HG02588 (cell line): ENCODE measurements at regions not wholly inside any gene's neighbourhood (a gene's known extent, or its start where the extent isn't known, plus 50 kb on each side); places are given as distances from the start of the nearest gene placed in this dataset.
"Not testable (repeated sequence)": the region's sequence is repeated elsewhere in the genome, so short reads cannot be mapped to it uniquely, and the experiment has no call there.

Experiments
- ATAC-seq: cut with Tn5 transposase; IDR thresholded peaks from one replicate; pipeline ENCODE4 v1.9.1; 2021; ENCODE audit warnings: mild to moderate bottlenecking, moderate library complexity; ENCODE audit not compliant: unreplicated experiment

GRCh38 chr7:47093320-47094234 lies 488.3 kb downstream of the TNS3 start:
- ATAC-seq: no peak

GRCh38 chr7:47092336-47092735 lies 489.6 kb downstream of the TNS3 start:
- ATAC-seq: no peak

DNA sequence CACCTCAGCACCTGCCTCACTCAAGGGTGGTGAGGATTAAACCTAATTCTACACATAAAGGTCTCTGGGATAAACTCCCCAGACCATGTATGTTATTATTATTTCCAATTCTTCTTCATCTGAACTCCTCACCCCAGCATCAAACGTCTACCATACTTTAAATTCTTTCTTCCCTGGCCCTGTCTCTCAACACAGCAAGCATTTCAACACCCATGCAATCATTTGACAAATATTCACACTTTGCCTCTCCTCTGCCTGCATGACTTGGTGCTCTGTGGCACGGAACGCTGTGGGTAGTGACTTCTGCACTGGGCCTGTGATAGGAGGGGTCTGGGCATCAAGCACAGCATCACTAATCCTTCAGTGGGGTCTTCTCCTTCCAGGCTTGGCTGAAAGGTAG lies 490.8 kb downstream of the TNS3 start:
- ATAC-seq: no peak

DNA sequence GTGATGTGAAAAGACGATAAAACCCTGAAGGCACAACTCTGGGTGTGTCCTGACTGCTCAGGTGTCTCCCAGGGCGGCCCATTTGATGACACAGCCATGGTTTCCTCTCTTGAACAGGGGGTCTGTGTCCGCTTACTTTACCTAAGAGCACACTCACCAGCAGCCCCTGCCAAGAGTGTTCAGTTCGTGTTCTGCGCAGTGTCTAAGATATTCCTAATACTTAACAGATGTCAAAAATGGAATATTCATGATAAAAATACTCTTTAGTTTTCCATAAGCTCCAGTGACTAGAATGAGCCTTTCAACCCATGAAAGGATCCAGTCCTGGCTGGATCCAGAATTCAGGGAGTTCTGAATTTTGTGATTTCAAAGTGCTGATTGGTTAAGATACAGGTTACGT lies 492.4 kb downstream of the TNS3 start:
- ATAC-seq: no peak

DNA sequence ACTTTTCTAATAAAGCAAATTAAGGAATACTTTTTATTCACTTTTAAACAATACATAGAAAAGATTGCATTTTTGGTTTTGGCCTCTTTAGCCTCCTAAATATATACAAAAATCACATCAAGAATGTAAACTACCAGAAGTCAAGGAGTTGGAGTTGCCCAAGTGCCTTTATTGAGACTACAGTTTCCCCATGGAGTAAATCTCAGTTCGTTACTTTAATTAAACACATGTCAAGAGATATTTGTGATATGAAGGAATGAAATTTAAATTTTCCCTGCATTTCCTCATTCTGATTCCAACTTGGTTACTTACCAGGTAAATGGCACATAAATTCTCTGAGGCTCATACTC lies 492.9 kb downstream of the TNS3 start:
- no peak for ATAC-seq

GRCh38 chr7:47088329-47089067 lies 493.4 kb downstream of the TNS3 start:
- ATAC-seq: peak; percentile 70

GRCh38 chr7:47087866-47088265 lies 494.0 kb downstream of the TNS3 start:
- no peak for ATAC-seq

DNA sequence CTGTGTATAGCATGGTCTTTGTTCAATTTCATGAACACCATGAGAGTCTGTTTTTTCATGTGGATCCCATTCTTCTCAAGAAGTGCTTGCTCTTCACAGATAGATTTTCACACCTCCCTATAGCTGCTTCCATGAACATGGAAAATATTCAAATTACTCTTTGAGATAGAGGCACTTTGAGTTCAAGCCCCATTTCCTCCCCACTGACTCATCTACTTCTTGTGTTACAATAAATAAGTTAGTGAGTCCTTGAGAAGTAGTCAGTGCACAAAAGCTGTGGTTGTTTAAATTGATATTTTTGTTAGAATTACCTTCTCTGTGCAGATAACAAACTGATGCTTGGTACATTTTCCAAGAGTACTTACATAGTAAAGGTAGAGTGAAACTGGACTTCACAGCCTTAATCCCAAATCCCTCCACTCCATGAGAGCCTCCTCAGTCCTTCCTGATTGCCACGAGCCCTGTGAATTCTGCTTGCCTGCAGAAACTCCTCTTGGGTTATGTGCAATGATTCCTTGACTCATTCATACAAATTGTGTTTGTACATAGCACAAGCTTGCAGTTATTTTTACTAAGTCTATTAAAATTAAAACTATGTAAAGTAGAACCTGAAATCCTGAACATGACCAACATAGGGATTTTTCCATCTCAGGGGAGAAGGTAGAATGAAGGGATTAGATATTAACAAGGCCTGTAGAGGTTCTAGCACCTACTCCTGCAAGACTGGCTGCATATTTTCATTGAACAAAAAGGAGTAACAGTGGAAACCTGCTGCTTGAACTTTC lies 496.2 kb downstream of the TNS3 start:
- ATAC-seq: no peak

DNA sequence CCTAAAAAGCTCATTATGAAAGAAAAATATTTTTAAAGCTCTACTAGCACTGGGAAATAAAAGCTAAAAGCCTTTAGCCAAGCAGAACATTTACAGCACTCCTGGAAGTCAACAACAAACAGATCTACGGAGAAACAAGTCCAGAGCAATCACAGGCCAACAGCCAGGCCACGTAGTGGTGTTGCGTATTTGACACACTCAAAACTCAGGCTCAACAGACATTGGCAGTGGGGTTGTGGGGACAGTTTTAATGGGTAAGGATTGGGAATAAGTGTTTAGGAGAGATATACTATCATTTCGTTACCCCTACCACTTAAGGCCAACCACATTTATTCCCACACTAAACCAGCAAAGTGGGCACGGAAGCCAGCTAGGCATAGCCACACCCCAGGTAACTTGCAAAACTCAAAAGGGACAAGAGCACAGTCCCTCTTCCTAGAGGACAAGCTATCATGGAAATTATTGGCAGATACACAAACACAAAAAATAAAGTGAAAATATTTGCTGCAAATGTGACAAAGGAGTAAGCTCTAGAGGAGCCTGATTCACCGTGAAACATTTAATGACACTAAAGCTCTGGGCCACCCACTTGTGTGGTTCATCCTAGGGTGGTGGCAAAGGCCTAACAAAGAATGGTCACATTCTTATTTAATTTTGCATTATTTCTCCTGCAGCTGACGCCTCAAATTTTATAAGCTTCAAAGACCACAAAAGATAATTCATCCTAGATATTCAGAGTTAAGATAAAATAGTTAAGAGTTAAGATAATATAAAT lies 498.2 kb downstream of the TNS3 start:
- ATAC-seq: no peak

DNA sequence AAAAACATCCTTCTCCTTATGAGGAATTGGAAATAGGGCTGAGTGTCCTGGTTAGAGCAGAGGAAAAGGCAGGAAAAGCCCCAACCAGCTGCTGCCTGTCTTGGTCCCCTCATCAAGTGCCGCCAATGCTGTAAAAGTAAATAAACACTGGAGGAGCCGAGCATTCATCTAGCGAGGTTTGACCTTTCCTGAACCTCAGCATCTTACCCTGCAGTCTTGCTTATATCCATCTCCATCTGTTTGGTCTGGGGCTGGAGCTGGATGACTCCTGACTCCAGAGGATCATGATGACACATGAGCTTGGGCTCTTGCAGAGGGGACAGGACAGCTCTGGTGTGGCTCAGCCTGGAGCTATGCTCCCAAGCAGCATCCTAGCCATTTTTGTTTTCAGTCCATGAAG lies 501.1 kb downstream of the TNS3 start:
- no peak for ATAC-seq

DNA sequence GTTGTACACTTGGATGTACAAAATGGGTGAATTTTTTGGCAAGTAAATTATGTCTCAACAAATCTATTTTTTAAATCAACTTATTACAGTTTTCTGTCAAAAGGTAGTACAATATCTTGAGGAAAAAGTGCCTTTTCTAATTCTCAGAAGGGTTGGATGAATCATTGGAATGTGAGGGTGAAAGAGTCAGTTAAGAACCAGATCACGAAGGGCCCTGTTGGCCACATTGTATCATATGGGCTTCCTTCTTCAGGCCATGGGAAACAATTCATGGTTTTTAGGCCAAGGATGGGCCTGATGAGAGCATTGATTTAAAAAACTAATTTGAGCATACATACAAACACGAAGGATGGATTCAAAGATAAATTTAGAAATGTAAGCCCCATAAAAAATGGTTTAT lies 503.7 kb downstream of the TNS3 start:
- no peak for ATAC-seq

GRCh38 chr7:47074702-47075153 lies 507.2 kb downstream of the TNS3 start:
- no peak for ATAC-seq

GRCh38 chr7:47073284-47073683 lies 508.6 kb downstream of the TNS3 start:
- no peak for ATAC-seq

- no peak for ATAC-seq
Observed at GRCh38 chr7:47071866-47072265, 510.0 kb downstream of the TNS3 start.

GRCh38 chr7:47069385-47070076 lies 512.4 kb downstream of the TNS3 start:
- ATAC-seq: no peak

DNA sequence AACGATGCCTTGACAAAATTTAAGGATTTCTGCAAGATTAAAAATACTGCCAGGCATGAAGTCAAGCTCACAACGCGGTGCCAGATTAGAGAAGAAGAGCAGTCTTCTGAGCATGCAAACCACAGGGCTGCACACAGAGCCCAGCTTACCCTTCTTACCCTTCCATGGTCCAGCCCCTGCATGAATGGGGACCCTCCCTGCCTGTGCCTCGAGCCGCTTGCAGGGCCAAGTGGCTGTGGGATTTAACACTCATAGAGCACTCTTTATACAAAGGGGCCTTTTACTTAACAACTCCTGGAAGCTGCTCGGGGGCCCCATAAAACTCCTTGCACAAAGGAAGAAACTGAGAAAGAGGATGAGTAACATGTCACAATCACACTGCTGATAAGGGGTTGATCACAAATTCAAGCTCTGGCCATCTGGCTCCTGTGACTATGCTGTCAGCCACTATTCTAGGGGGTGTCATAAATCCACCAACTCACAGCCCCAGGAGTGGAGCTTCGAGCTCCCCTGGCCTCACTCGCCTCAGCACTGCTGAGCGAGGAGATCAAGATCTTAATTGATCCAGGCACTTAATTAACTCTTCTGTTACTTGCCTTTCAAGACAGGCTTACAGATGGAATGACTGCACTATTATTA lies 514.8 kb downstream of the TNS3 start:
- ATAC-seq: no peak

GRCh38 chr7:47056731-47057130 lies 525.2 kb downstream of the TNS3 start:
- no peak for ATAC-seq

DNA sequence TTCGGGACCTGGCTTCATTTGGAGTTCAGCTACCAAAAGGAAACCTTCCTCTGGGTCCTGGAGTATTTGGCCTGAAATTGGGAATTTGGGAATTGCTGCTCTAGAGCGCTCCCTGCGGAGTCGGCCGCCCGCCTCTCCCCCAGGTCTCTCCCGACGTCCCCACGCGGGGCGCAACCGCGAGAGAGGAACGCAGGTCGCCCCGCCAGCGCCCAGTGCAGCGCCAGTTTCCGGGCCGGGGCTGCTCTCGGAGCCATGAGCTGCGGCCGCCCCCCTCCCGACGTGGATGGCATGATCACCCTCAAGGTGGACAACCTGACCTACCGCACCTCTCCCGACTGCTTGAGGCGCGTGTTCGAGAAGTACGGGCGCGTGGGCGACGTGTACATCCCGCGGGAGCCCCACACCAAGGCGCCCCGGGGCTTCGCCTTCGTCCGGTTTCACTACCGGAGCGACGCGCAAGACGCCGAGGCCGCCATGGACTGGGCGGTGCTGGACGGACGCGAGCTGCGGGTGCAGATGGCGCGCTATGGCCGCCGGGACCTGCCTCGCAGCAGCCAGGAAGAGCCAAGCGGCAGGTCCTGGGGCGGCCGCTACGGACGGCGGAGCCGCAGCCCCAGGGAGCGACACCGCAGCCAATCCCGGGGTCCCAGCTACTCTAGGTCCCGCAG lies 529.2 kb downstream of the TNS3 start:
- not testable (repeated sequence) for ATAC-seq

DNA sequence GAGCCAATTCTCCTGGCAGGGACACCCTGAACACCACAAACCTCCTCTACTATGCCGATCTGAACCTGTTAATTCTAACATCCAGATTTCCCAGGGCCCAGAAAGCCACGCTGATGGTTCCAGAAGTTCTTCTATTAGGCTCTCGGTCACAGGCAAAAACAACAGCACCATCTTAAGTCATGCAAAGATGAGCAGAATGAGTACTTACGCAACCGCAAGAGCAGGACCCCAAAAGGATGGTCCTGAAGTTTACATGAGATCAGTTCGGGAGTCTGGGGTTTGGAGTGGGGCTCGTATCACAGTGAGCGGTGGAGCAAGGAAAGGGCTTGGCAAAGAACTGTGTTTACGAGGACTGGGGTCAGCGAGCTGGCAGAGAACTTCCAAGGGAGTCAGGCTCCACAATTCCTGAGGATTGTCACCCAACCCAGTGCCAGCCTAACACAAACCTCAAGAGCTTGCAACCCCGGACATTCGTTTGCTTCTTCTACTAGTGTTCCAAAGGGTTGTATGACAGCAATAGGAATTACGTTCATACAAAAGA lies 532.6 kb downstream of the TNS3 start:
- ATAC-seq: no peak
